Heart right ventricle (tissue), 16 donors: ENCODE measurements at regions not wholly inside any gene's neighbourhood (a gene's known extent, or its start where the extent isn't known, plus 50 kb on each side); places are given as distances from the start of the nearest gene placed in this dataset.
A peak's percentile ranks its signal among the peaks of the same experiment; 100 is the strongest.

Experiments
- ATAC-seq, 8 donors: fragments of 200-7000 bp; cut with Tn5 transposase; one replicate each; pipeline ENCODE4 v1.9.1; 2020; ENCODE audit warnings: mild to moderate bottlenecking in 8 of 8, moderate library complexity in 8 of 8, moderate number of reproducible peaks in 1 of 8
- DNase-seq, 2 donors: peaks; one replicate each; pipeline ENCODE4 v3.0.0-alpha.2; 2020
- H3K27ac ChIP-seq, 10 donors: fragments of 200-600 bp; sonication (generic) in 2 of 10; one replicate each; pipeline versions ENCODE4 v1.5.0 to v1.8.0; 2020 to 2022; ENCODE audit warnings: mild to moderate bottlenecking in 3 of 10
- H3K27me3 ChIP-seq, 7 donors: fragments of 200-600 bp; one replicate each; pipeline ENCODE4 v1.8.0; 2021 to 2022; ENCODE audit warnings: mild to moderate bottlenecking in 2 of 7
- H3K36me3 ChIP-seq, 9 donors: fragments of 200-600 bp; sonication (generic) in 1 of 9; one replicate each; pipeline versions ENCODE4 v1.5.0 to v1.8.0; 2020 to 2022; ENCODE audit warnings: mild to moderate bottlenecking in 2 of 9
- H3K4me1 ChIP-seq, 9 donors: fragments of 200-600 bp; sonication (generic) in 1 of 9; one replicate each; pipeline versions ENCODE4 v1.5.0 to v1.8.0; 2020 to 2022; ENCODE audit warnings: mild to moderate bottlenecking in 4 of 9
- H3K4me3 ChIP-seq, 10 donors: fragments of 200-600 bp; sonication (generic) in 2 of 10; one replicate each; pipeline versions ENCODE4 v1.5.0 to v1.8.0; 2020 to 2022; ENCODE audit warnings: mild to moderate bottlenecking in 7 of 10, moderate library complexity in 2 of 10
- H3K9me3 ChIP-seq, 11 donors: fragments of 200-600 bp in 10 of 11; sonication (generic) in 2 of 11; one replicate each; pipeline versions ENCODE4 v1.5.0 to v1.8.0; 2013 to 2022; ENCODE audit warnings: mild to moderate bottlenecking in 2 of 11, control low read depth in 1 of 11, moderate library complexity in 1 of 11
- CTCF ChIP-seq, 9 donors: fragments of 200-600 bp; sonication (generic) in 2 of 9; IDR thresholded peaks; one replicate each; pipeline versions ENCODE4 v1.5.0 to v1.8.0; 2021 to 2022; ENCODE audit warnings: antibody characterized with exemption in 9 of 9, mild to moderate bottlenecking in 5 of 9, moderate library complexity in 1 of 9
- whole genome bisulfite sequencing, 2 donors: extraction: QIAGEN DNeasy Blood & Tissue Kit; methylation state at CpG; one replicate each; pipeline ENCODE4 v1.1.7; 2013; ENCODE audit warnings: inconsistent platforms in 1 of 2; 5-methylcytosine and 5-hydroxymethylcytosine counted together
- intact Hi-C, 10 donors: fragments of 100-400 bp; cut with DNase I; formaldehyde crosslinking; loops; one replicate each; pipeline versions ENCODE4 v1.11.1 to v1.14.2; 2022
- donor health status: Arrhythmogenic right ventricular cardiomyopathy.
- donor health status: ischemic (EF 13 %, LVEDD 7.1; RV severe dilation, severe dysfunction).
- donor health status: healthy with polysubstance abuse.
- donor health status: DM: no; HTN: yes; CAD: no.
- donor health status: DM: no; HTN: no; CAD: no.
- donor health status: ischemic (EF 25% LVEDD 6.9; RV normal size, moderate dysfunction).
- donor health status: ischemic (EF 25% LVEDD 5.7; RV mildly dilated, moderate dysfunction).
- donor health status: healthy.
- donor health status: DM: yes; HTN: yes; CAD: no.
- donor health status: Ischemic cardiomyopathy.
- donor health status: ischemic (EF 35%, LVEDD 5.7; RV mildly dilated, moderate dysfunction).
- donor health status: nonischemic (EF 11% LVEDD 7.7; RV severe dilation, severe dysfunction).
- donor health status: DM: yes; HTN: yes; CAD: no.
- donor health status: PGD.
- donor health status: ischemic (EF 29% LVEDD 5.4; RV normal size, mild dysfunction).
- donor health status: nonischemic (EF 23%, LVEDD 6.1; RV moderate dilation, normal function).

GRCh38 chr18:46414863-46415262, 242.2 kb downstream of the LOXHD1 start:
- WGBS, 2 donors, result 51 to 55% methylated on average over 7 of the region's 7 CpGs
- TF ChIP-seq CTCF (IDR thresholded peaks at IDR 0.05), result no peak
- H3K36me3 ChIP-seq, result no peaks in the 10 kb centered on the region
- intact Hi-C loops, result loop anchor here in 4 of 10 donors (5.0 to 10.0 kb wide), 5 partner anchors 70 to 240 kb away; a partner anchor contains a TSS
- no peak overlapping the region for H3K4me3 ChIP-seq
- H3K4me1 ChIP-seq, result peaks cover 5 to 89% (median 47%) of the 10 kb centered on the region in 9 donors
- H3K27me3 ChIP-seq, result no peaks in the 10 kb centered on the region
- ATAC-seq, result no peak
- DNase-seq, result no peak
- H3K9me3 ChIP-seq, result no peaks in the 10 kb centered on the region
- peak overlapping the region in 3 of 10 donors; percentile 15 to 51 (median 43) for H3K27ac ChIP-seq

DNA sequence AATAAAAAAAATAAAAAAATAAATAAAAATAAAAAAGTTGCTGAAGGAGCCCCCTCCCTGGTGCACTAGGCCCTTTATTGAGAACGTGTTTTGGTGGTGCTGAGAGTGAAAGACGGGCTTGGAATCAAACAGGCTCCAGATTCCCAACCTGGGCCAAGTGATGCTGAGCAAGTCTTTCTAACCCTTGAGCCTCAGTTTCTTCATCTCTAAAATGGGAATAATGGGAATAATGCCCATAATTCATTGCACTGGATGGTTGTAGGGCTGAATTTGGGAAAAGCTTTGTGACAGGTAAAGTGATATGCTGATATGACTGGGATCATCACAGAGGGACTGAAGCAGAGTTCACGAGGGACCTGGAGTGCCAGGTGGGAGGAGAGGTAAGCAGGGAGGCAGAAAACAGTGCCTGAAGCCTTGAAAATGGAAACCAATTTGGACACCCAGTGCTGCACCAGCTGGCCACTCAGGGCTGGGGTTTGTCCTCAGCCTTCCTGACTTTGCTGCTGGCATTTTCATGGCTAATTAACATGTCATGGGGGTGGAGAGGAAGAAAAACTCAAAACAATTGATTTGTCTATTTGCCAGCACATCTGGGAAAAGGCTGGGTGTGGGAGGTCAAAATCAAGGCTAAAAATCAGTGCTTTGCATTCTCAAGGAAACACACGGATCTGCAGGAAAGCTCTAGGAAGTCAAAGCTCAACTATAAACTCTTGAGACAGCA, 241.3 kb downstream of the LOXHD1 start:
- intact Hi-C loops, result loop anchor here in 2 of 10 donors (10.0 kb wide), 3 partner anchors 69 to 241 kb away; a partner anchor contains a TSS
- H3K4me1 ChIP-seq, result peaks cover 5 to 82% (median 44%) of the 10 kb centered on the region in 9 donors

DNA sequence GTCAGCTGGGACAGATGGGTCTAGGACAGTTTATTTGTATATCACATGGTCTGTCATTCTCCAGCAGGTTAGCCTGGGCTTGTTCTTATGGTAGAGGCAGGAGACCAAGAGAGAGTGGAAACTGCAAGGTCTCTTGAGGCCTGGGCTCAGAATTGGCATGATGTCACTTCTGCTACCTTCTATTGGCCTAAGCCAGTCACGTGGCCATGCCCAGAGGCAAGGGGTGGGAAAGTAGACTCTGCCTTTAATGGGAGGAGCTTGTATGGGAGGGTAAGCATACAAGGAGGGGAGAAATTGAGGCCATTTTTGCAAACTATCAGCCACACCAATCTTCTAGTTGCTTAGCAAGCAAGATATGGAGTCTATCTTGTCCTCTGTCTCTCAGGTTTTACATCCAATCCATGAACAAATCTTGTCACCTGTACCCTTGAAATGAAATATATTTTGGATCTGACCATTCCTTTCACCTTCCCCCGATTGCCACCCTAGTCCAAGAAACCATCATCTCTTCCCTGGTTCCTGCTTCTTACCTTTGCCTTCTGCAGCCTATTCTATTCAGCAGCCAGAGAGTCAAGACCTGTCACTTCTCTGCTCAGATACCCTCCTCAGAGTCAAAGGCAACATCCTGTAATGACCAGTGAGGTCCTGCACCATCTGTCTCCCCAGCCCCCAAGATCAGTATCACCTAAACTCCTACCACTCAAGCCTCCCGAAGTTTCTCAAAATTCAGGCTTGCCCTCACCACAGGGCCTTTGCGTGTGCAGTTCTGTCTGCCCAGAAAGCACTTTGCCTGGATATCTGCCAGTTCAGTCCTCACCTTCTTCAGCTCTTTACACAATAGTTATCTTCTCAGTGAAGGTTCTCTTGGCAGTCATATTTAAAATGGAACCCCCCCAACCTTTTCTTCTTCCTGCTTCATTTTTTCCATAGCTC, 240.0 kb downstream of the LOXHD1 start:
- ATAC-seq (no peak), DNase-seq (no peak)
- no peak overlapping the region for H3K4me3 ChIP-seq
- WGBS, 2 donors, result 91 to 94% methylated on average over 4 of the region's 4 CpGs
- H3K27me3 ChIP-seq, result no peaks in the 10 kb centered on the region
- peaks cover 3 to 73% (median 34%) of the 10 kb centered on the region in 9 donors for H3K4me1 ChIP-seq
- no peaks in the 10 kb centered on the region for H3K36me3 ChIP-seq
- intact Hi-C loops, result loop anchor here in 2 of 10 donors (10.0 kb wide), 3 partner anchors 68 to 242 kb away; a partner anchor contains a TSS
- peak overlapping the region in 5 of 10 donors; percentile 1 to 84 (median 10) for H3K27ac ChIP-seq
- no peaks in the 10 kb centered on the region for H3K9me3 ChIP-seq
- TF ChIP-seq CTCF (IDR thresholded peaks at IDR 0.05), result no peak

More for the DNA sequence above, 241.3 kb downstream of the LOXHD1 start:
- no peak for TF ChIP-seq CTCF (IDR thresholded peaks at IDR 0.05)
- WGBS, 2 donors, result 78 to 86% methylated on average over 4 of the region's 4 CpGs
- peak overlapping the region in 3 of 10 donors; percentile 5 to 45 (median 10) for H3K27ac ChIP-seq
- no peaks in the 10 kb centered on the region for H3K9me3 ChIP-seq
- no peaks in the 10 kb centered on the region for H3K27me3 ChIP-seq
- ATAC-seq, result no peak
- H3K36me3 ChIP-seq, result no peaks in the 10 kb centered on the region
- H3K4me3 ChIP-seq, result no peak overlapping the region
- DNase-seq, result no peak

GRCh38 chr18:46418663-46419260, 238.3 kb downstream of the LOXHD1 start:
- Histone ChIP-seq H3K4me1 (peaks cover 0 to 64% (median 28%) of the 10 kb centered on the region in 9 donors), H3K9me3 (no peaks in the 10 kb centered on the region)

More at GRCh38 chr18:46418663-46419260, 238.3 kb downstream of the LOXHD1 start:
- H3K27ac ChIP-seq, result peak overlapping the region; percentile 51 to 93 (median 75)
- H3K36me3 ChIP-seq, result no peaks in the 10 kb centered on the region
- WGBS, 2 donors, result 15 to 19% methylated on average over 5 of the region's 5 CpGs
- ATAC-seq, result peak; percentile 88 to 98 (median 94)
- no peaks in the 10 kb centered on the region for H3K27me3 ChIP-seq
- DNase-seq, result peak; percentile 63 to 81
- TF ChIP-seq CTCF (IDR thresholded peaks at IDR 0.05), result no peak
- H3K4me3 ChIP-seq, result no peak overlapping the region
- intact Hi-C loops, result loop anchor here in 2 of 10 donors (10.0 kb wide), 3 partner anchors 66 to 244 kb away; a partner anchor contains a TSS
